CD4-positive, CD25-positive, alpha-beta regulatory T cell (primary cell): ENCODE measurements at regions not wholly inside any gene's neighbourhood (a gene's known extent, or its start where the extent isn't known, plus 50 kb on each side); places are given as distances from the start of the nearest gene placed in this dataset.

Experiments
- ATAC-seq, 2 donors: fragments of 150-1000 bp; cut with Tn5 transposase; one replicate each; pipeline ENCODE4 v1.10.0; 2021; ENCODE audit warnings: low read depth in 2 of 2, moderate number of reproducible peaks in 2 of 2, moderate library complexity in 1 of 2
- DNase-seq, 3 donors: peaks; one replicate each; pipeline versions ENCODE4 v3.0.0 to v3.0.0-alpha.2; 2012 to 2022; ENCODE audit warnings: mixed read lengths in 1 of 3
- H3K27ac ChIP-seq: one replicate; pipeline ENCODE4 v1.7.0; 2013; ENCODE audit warnings: mild to moderate bottlenecking, low read length; ENCODE audit not compliant: insufficient read depth, poor library complexity, severe bottlenecking
- H3K27me3 ChIP-seq: one replicate; pipeline ENCODE4 v1.7.0; 2013; ENCODE audit warnings: low read length; ENCODE audit not compliant: control insufficient read depth, insufficient read depth
- H3K36me3 ChIP-seq: one replicate; pipeline ENCODE4 v1.7.0; 2013; ENCODE audit warnings: mild to moderate bottlenecking, low read length, moderate library complexity; ENCODE audit not compliant: control insufficient read depth, insufficient read depth
- H3K4me1 ChIP-seq: 2 replicates; pipeline ENCODE4 v1.7.0; 2013; ENCODE audit warnings: mild to moderate bottlenecking, low read length; ENCODE audit not compliant: insufficient read depth, control insufficient read depth, poor library complexity, severe bottlenecking
- H3K4me3 ChIP-seq: one replicate; pipeline ENCODE4 v1.7.0; 2013; ENCODE audit warnings: low read depth, mild to moderate bottlenecking, low read length, moderate library complexity
- H3K9me3 ChIP-seq, 2 experiments: 1 replicate in 1 of 2; 2 replicates in 1 of 2; pipeline ENCODE4 v1.7.0; 2013; ENCODE audit warnings: low read length in 2 of 2, mild to moderate bottlenecking in 1 of 2, moderate library complexity in 1 of 2; ENCODE audit not compliant: control insufficient read depth in 2 of 2
- H3K27ac Mint-ChIP-seq, 3 donors: one replicate each; pipeline ENCODE4 v1.8.0; 2020 to 2022; ENCODE audit warnings: mild to moderate bottlenecking in 3 of 3, mixed read lengths in 3 of 3, moderate library complexity in 2 of 3
- H3K27me3 Mint-ChIP-seq: one replicate; pipeline ENCODE4 v1.8.0; 2022; ENCODE audit warnings: mild to moderate bottlenecking, mixed read lengths
- H3K36me3 Mint-ChIP-seq: one replicate; pipeline ENCODE4 v1.8.0; 2020; ENCODE audit warnings: mixed read lengths
- H3K4me1 Mint-ChIP-seq, 4 donors: one replicate each; pipeline ENCODE4 v1.8.0; 2020 to 2022; ENCODE audit warnings: mixed read lengths in 4 of 4, mild to moderate bottlenecking in 1 of 4
- H3K4me3 Mint-ChIP-seq, 4 donors: one replicate each; pipeline ENCODE4 v1.8.0; 2020 to 2022; ENCODE audit warnings: mild to moderate bottlenecking in 4 of 4, mixed read lengths in 4 of 4, moderate library complexity in 3 of 4
- H3K9me3 Mint-ChIP-seq, 7 donors: one replicate each; pipeline ENCODE4 v1.8.0; 2020 to 2022; ENCODE audit warnings: mixed read lengths in 7 of 7, mild to moderate bottlenecking in 3 of 7, moderate library complexity in 2 of 7

DNA sequence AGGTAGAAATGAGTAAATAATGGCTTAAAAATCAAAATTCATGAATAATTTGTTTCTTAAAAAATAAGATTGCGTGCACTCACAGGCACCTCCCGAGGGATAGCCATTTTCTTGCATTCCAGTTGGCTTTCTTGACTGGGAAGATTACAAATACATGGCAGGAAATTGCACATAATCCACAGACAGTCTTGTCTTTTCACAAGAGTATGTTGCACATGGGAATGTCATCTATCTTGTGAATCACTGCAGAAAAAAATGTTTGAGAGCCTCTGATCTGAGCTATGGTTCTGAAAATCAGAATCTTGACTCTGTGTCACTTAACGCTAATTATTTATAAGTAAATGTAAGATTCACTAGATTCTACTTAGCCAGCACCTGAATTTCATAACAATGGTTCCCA is 74.1 kb upstream of the PRKG1 start:
- Histone ChIP-seq H3K27me3 (peaks cover 8% of the 10 kb centered on the region), H3K36me3 (no peaks in the 10 kb centered on the region), H3K4me1 (no peaks in the 10 kb centered on the region), H3K27ac (no peak overlapping the region), H3K9me3 (no peaks in the 10 kb centered on the region), H3K4me3 (no peak overlapping the region)
- Mint-ChIP-seq H3K4me1 (no peaks in the 10 kb centered on the region), H3K27me3 (peaks cover 29% of the 10 kb centered on the region), H3K36me3 (no peaks in the 10 kb centered on the region), H3K27ac (no peak overlapping the region), H3K4me3 (no peak overlapping the region), H3K9me3 (peaks cover 0 to 2% (median 0%) of the 10 kb centered on the region in 7 donors)
- ATAC-seq: no peak
- no peak for DNase-seq

DNA sequence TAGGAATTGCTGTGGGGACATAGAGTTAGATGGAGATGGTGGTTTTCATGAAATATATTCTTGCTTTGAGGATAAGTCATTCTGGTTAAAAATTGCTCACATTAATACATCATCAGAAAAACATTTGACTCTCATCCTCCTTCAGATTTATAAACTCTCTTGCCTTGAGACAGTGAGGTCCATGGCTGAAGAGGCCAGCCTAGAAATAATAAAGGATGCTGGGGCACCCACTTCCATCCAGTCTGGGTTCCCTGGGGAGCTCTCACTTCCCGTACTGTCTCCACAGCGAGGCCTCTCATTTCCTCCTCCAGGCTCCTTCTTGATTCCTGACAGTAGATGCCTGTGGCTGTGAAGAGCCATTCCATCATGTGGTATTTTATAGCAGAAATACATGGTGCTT is 73.3 kb upstream of the PRKG1 start:
- no peaks in the 10 kb centered on the region for H3K9me3 ChIP-seq
- ATAC-seq (no peak), DNase-seq (no peak)
- H3K4me3 ChIP-seq: no peak overlapping the region
- Mint-ChIP-seq H3K27ac (no peak overlapping the region), H3K9me3 (peaks cover 0 to 2% (median 0%) of the 10 kb centered on the region in 7 donors), H3K4me1 (no peaks in the 10 kb centered on the region), H3K27me3 (peaks cover 24% of the 10 kb centered on the region), H3K4me3 (no peak overlapping the region), H3K36me3 (no peaks in the 10 kb centered on the region)
- H3K4me1 ChIP-seq: no peaks in the 10 kb centered on the region
- H3K27me3 ChIP-seq: peaks cover 8% of the 10 kb centered on the region
- no peak overlapping the region for H3K27ac ChIP-seq
- H3K36me3 ChIP-seq: no peaks in the 10 kb centered on the region

DNA sequence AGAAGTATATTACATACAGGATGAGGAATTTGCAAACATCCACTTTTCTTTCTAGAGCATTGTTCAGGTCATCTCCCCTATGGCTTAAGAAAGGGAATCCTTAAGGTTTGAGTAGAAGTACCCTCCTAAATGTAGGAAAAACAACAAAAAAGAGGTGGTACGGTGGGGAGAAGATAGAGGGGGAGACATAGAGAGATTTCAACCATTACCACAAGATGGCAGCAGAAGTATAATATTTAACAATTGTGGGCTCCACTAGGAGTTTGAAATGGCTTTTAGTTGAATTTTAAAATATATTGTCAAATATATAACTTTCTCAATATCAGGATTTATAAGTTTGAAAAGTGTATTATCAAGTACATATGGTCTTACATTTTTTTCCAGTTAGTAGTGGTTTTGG is 72.7 kb upstream of the PRKG1 start:
- Histone ChIP-seq H3K4me3 (no peak overlapping the region), H3K4me1 (no peaks in the 10 kb centered on the region), H3K27me3 (peaks cover 6% of the 10 kb centered on the region), H3K36me3 (no peaks in the 10 kb centered on the region), H3K9me3 (no peaks in the 10 kb centered on the region), H3K27ac (no peak overlapping the region)
- H3K27ac Mint-ChIP-seq: no peak overlapping the region
- peaks cover 21% of the 10 kb centered on the region for H3K27me3 Mint-ChIP-seq
- DNase-seq (peak in 2 of 3 donors; percentile 2 to 7), ATAC-seq (no peak)
- peaks cover 0 to under 1% (median 0%) of the 10 kb centered on the region in 7 donors for H3K9me3 Mint-ChIP-seq
- H3K4me1 Mint-ChIP-seq: no peaks in the 10 kb centered on the region
- H3K4me3 Mint-ChIP-seq: no peak overlapping the region
- H3K36me3 Mint-ChIP-seq: no peaks in the 10 kb centered on the region

DNA sequence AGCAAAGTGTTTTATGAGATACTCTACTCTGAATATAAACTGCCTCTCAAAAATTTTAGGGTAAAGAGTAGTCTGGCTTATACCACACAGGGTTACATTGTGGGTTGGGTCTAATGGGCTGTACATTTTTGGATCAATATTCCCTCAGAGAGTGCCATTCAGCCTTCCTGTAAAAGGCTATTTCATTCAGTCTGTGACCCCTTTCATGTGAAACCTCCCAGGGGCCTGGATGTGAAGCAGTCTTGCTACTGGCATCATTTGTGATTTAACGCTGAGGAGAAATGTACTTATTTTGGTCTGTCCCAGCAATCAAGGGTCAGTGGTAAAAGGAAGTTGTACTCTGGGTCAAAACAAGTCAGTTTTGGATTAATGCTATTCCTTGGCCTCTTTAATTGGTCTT is 71.8 kb upstream of the PRKG1 start:
- Histone ChIP-seq H3K9me3 (no peaks in the 10 kb centered on the region), H3K4me3 (no peak overlapping the region), H3K36me3 (no peaks in the 10 kb centered on the region), H3K27me3 (peaks cover 3% of the 10 kb centered on the region), H3K4me1 (no peaks in the 10 kb centered on the region), H3K27ac (no peak overlapping the region)
- no peaks in the 10 kb centered on the region for H3K4me1 Mint-ChIP-seq
- H3K27ac Mint-ChIP-seq: no peak overlapping the region
- no peak for DNase-seq
- no peaks in the 10 kb centered on the region for H3K36me3 Mint-ChIP-seq
- peaks cover 0 to 2% (median 0%) of the 10 kb centered on the region in 7 donors for H3K9me3 Mint-ChIP-seq
- H3K27me3 Mint-ChIP-seq: peaks cover 23% of the 10 kb centered on the region
- no peak for ATAC-seq
- no peak overlapping the region for H3K4me3 Mint-ChIP-seq

DNA sequence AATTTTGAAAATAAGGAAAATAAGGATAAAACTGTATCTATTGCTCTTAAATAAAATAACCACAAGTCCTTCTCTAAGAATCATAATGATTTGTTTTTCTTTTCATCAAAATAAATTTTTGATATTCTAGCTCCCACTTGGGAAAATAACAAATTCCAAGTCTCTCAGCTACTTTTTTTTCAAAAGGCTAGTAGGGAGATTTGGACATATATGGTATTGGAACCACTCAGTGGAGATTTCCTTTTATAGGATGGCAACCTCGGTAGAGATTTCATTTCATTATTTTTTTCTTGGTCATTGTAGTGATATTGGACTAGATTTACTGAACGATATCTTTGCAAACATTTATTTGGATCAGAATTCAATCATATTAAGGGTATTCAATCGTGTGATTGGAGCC is 69.5 kb upstream of the PRKG1 start:
- Mint-ChIP-seq H3K4me3 (no peak overlapping the region), H3K9me3 (peaks cover 0 to 2% (median 0%) of the 10 kb centered on the region in 7 donors), H3K27ac (no peak overlapping the region), H3K27me3 (peaks cover 15% of the 10 kb centered on the region), H3K36me3 (no peaks in the 10 kb centered on the region), H3K4me1 (no peaks in the 10 kb centered on the region)
- Histone ChIP-seq H3K9me3 (no peaks in the 10 kb centered on the region), H3K4me3 (no peak overlapping the region), H3K4me1 (no peaks in the 10 kb centered on the region), H3K36me3 (no peaks in the 10 kb centered on the region), H3K27ac (no peak overlapping the region), H3K27me3 (peaks cover 5% of the 10 kb centered on the region)
- DNase-seq (no peak), ATAC-seq (no peak)

DNA sequence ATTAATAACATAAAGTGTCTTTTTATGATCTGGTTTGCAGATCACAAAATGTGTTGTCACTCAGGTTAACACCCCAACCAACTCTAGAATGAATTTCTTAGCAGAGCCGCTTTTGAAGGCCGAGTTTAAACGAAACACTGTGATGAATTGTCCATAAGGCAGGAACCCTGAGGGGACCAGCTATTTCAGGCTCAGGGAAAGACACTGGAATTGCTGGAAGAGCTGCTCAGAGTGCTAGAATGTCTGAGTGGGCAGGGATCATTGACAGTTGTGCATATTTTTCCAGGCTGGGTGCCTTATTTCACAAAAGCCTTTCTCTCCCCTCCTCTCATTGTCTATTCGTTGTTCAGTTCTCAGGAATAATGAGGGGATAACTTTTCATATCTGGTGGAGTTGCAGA is 68.7 kb upstream of the PRKG1 start:
- DNase-seq: no peak
- H3K4me1 Mint-ChIP-seq: no peaks in the 10 kb centered on the region
- ATAC-seq: no peak
- H3K4me3 Mint-ChIP-seq: no peak overlapping the region
- Histone ChIP-seq H3K27me3 (peaks cover 6% of the 10 kb centered on the region), H3K4me3 (no peak overlapping the region), H3K9me3 (no peaks in the 10 kb centered on the region), H3K4me1 (no peaks in the 10 kb centered on the region), H3K27ac (no peak overlapping the region), H3K36me3 (no peaks in the 10 kb centered on the region)
- peaks cover 0 to 2% (median 0%) of the 10 kb centered on the region in 7 donors for H3K9me3 Mint-ChIP-seq
- no peaks in the 10 kb centered on the region for H3K36me3 Mint-ChIP-seq
- no peak overlapping the region for H3K27ac Mint-ChIP-seq
- H3K27me3 Mint-ChIP-seq: peaks cover 10% of the 10 kb centered on the region

DNA sequence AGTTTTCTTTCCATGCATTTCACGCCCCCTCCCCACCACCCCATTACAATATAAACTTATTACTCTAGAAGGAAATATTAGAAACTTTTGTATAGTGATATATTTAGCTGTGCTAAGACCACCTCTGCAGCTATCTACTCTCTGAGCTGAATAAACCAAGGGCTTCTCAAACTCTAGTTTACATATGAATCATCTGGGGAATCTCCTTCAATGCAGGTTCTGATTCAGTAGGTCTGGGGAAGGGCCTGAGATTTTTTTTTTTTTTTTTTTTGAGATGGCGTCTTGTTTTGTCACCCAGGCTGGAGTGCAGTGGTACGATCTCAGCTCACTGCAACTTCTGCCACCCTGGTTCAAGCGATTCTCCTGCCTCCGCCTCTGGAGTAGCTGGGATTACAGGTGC is 67.6 kb upstream of the PRKG1 start:
- Mint-ChIP-seq H3K27me3 (peaks cover 11% of the 10 kb centered on the region), H3K4me1 (no peaks in the 10 kb centered on the region), H3K4me3 (no peak overlapping the region), H3K36me3 (no peaks in the 10 kb centered on the region), H3K27ac (no peak overlapping the region), H3K9me3 (peaks cover 0 to 2% (median 0%) of the 10 kb centered on the region in 7 donors)
- H3K9me3 ChIP-seq: no peaks in the 10 kb centered on the region
- H3K36me3 ChIP-seq: no peaks in the 10 kb centered on the region
- DNase-seq (no peak), ATAC-seq (no peak)
- peaks cover 6% of the 10 kb centered on the region for H3K27me3 ChIP-seq
- H3K27ac ChIP-seq: no peak overlapping the region
- no peak overlapping the region for H3K4me3 ChIP-seq
- no peaks in the 10 kb centered on the region for H3K4me1 ChIP-seq

DNA sequence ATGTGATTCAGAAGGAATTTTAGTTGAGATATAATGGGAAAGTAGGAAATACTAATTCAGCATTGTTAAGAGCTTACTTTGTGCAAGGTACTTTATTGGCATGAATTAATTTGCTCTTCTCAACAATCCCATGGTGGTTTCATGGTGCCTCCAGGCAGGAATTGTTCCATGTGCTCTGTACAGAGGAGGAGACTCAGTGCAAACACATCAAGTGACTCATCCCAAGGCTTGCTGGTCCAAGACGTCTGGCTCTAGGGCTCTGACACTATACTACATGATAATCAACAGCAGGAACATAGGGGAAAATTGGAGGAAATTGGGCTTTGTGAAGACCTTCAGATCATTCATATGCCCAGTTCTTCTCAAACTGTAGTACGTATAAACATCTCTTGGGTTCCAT is 66.5 kb upstream of the PRKG1 start:
- Mint-ChIP-seq H3K27me3 (peaks cover 15% of the 10 kb centered on the region), H3K4me3 (no peak overlapping the region), H3K9me3 (peaks cover 0 to 4% (median 1%) of the 10 kb centered on the region in 7 donors)

More for the DNA sequence above, 66.5 kb upstream of the PRKG1 start:
- Mint-ChIP-seq H3K4me1 (no peaks in the 10 kb centered on the region), H3K36me3 (no peaks in the 10 kb centered on the region), H3K27ac (no peak overlapping the region)
- Histone ChIP-seq H3K27ac (no peak overlapping the region), H3K4me1 (no peaks in the 10 kb centered on the region), H3K4me3 (no peak overlapping the region), H3K27me3 (peaks cover 6% of the 10 kb centered on the region), H3K36me3 (no peaks in the 10 kb centered on the region), H3K9me3 (no peaks in the 10 kb centered on the region)
- ATAC-seq (no peak), DNase-seq (no peak)
